ENCODE measurements at regions not wholly inside any gene's neighbourhood (a gene's known extent, or its start where the extent isn't known, plus 50 kb on each side); places are given as distances from the start of the nearest gene placed in this dataset.
"Not testable (repeated sequence)": the region's sequence is repeated elsewhere in the genome, so short reads cannot be mapped to it uniquely, and the experiment has no call there.

GRCh38 chr13:22757530-22758120, 423.2 kb upstream of the SGCG start:
- no peak for DNase-seq (ENCODE audit: low read depth)

GRCh38 chr13:22758245-22758644, 422.5 kb upstream of the SGCG start:
- no peak for DNase-seq (ENCODE audit: low read depth)

- no peak for DNase-seq (ENCODE audit: low read depth)
These were observed 419.1 kb upstream of the SGCG start for GRCh38 chr13:22761709-22762108.

GRCh38 chr13:22765547-22765946, 415.2 kb upstream of the SGCG start:
- no peak for DNase-seq (ENCODE audit: low read depth)

GRCh38 chr13:22770891-22771290, 409.9 kb upstream of the SGCG start:
- DNase-seq (ENCODE audit: low read depth): no peak

GRCh38 chr13:22773465-22773864, 407.3 kb upstream of the SGCG start:
- DNase-seq (ENCODE audit: low read depth): no peak

GRCh38 chr13:22776394-22777186, 404.2 kb upstream of the SGCG start:
- DNase-seq (ENCODE audit: low read depth): no peak

- no peak for DNase-seq (ENCODE audit: low read depth)
These were observed 403.6 kb upstream of the SGCG start for GRCh38 chr13:22777207-22777606.

- no peak for DNase-seq (ENCODE audit: low read depth)
These were observed 391.7 kb upstream of the SGCG start for GRCh38 chr13:22789027-22789593.

- no peak for DNase-seq (ENCODE audit: low read depth)
These were observed 390.9 kb upstream of the SGCG start for GRCh38 chr13:22789916-22790315.

- no peak for DNase-seq (ENCODE audit: low read depth)
These were observed 387.1 kb upstream of the SGCG start for GRCh38 chr13:22793598-22794134.

GRCh38 chr13:22800526-22801401, 380.0 kb upstream of the SGCG start:
- no peak for DNase-seq (ENCODE audit: low read depth)

- DNase-seq (ENCODE audit: low read depth): no peak
These were observed 379.3 kb upstream of the SGCG start for GRCh38 chr13:22801402-22802003.

- DNase-seq (ENCODE audit: low read depth): no peak
These were observed 368.0 kb upstream of the SGCG start for GRCh38 chr13:22812793-22813192.

- DNase-seq (ENCODE audit: low read depth): not testable (repeated sequence)
These were observed 367.0 kb upstream of the SGCG start for GRCh38 chr13:22813531-22814377.

- not testable (repeated sequence) for DNase-seq (ENCODE audit: low read depth)
These were observed 366.3 kb upstream of the SGCG start for GRCh38 chr13:22814433-22814832.

GRCh38 chr13:22821589-22821988, 359.2 kb upstream of the SGCG start:
- no peak for DNase-seq (ENCODE audit: low read depth)

- no peak for DNase-seq (ENCODE audit: low read depth)
These were observed 355.6 kb upstream of the SGCG start for GRCh38 chr13:22825186-22825585.

- no peak for DNase-seq (ENCODE audit: low read depth)
These were observed 352.7 kb upstream of the SGCG start for GRCh38 chr13:22828081-22828480.

- no peak for DNase-seq (ENCODE audit: low read depth)
These were observed 344.3 kb upstream of the SGCG start for GRCh38 chr13:22836475-22836874.

Data from GM04504 (cell line).